Ishikawa (cell line): ENCODE measurements at regions not wholly inside any gene's neighbourhood (a gene's known extent, or its start where the extent isn't known, plus 50 kb on each side); places are given as distances from the start of the nearest gene placed in this dataset.

Experiments used
- CEBPB ChIP-seq: IDR thresholded peaks from 2 replicates; pipeline ENCODE4 v1.6.1; 2012
- CREB1 ChIP-seq: IDR thresholded peaks from 2 replicates; pipeline ENCODE4 v1.6.1; 2012; ENCODE audit warnings: low read depth
- EGR1 ChIP-seq: IDR thresholded peaks from 2 replicates; pipeline ENCODE4 v1.6.1; 2012
- EP300 ChIP-seq: IDR thresholded peaks from 2 replicates; pipeline ENCODE4 v1.6.1; 2012; ENCODE audit warnings: borderline replicate concordance
- FOXM1 ChIP-seq: IDR thresholded peaks from 2 replicates; pipeline ENCODE4 v1.6.1; 2012; ENCODE audit warnings: low read depth, borderline replicate concordance
- MAX ChIP-seq: IDR thresholded peaks from 2 replicates; pipeline ENCODE4 v1.6.1; 2012
- NFIC ChIP-seq: IDR thresholded peaks from 2 replicates; pipeline ENCODE4 v1.6.1; 2012
- RAD21 ChIP-seq: IDR thresholded peaks from 2 replicates; pipeline ENCODE4 v1.6.1; 2012; ENCODE audit warnings: low read depth
- REST ChIP-seq: IDR thresholded peaks from 2 replicates; pipeline ENCODE4 v1.6.1; 2012; ENCODE audit warnings: low read depth, mild to moderate bottlenecking
- TAF1 ChIP-seq: IDR thresholded peaks from 2 replicates; pipeline ENCODE4 v1.6.1; 2012; ENCODE audit warnings: low read depth, mild to moderate bottlenecking
- TCF12 ChIP-seq: IDR thresholded peaks from 2 replicates; pipeline ENCODE4 v1.6.1; 2012; ENCODE audit warnings: low read depth
- TEAD4 ChIP-seq: IDR thresholded peaks from 2 replicates; pipeline ENCODE4 v1.6.1; 2012
- USF1 ChIP-seq: IDR thresholded peaks from 2 replicates; pipeline ENCODE4 v1.6.1; 2012
- YY1 ChIP-seq: IDR thresholded peaks from 2 replicates; pipeline ENCODE4 v1.6.1; 2012; ENCODE audit warnings: low read depth
- ZBTB7A ChIP-seq: IDR thresholded peaks from 2 replicates; pipeline ENCODE4 v1.6.1; 2012; ENCODE audit warnings: low read depth

- TF ChIP-seq TAF1 (no peak), NFIC (0 out of 2 replicates have a peak, but pooled peaks have one; percentile 33), TEAD4 (no peak), ZBTB7A (no peak), RAD21 (no peak), USF1 (no peak), TCF12 (no peak), FOXM1 (0 out of 2 replicates have a peak, but pooled peaks have one; percentile 40), EP300 (peak; percentile 48; the same call in 1 of the 2 replicates), CEBPB (no peak), EGR1 (no peak), YY1 (peak; percentile 42; the same call in 1 of the 2 replicates), REST (no peak), CREB1 (no peak)
Observed at GRCh38 chr4:81647388-81647787, 175.7 kb upstream of the RASGEF1B start.

- TF ChIP-seq YY1 (no peak), TCF12 (no peak), EP300 (no peak), USF1 (no peak), NFIC (no peak), CEBPB (no peak), REST (no peak), RAD21 (no peak), CREB1 (no peak), ZBTB7A (no peak)
Observed at GRCh38 chr4:81642543-81642942, 170.8 kb upstream of the RASGEF1B start.

GRCh38 chr4:81639248-81639647 lies 167.5 kb upstream of the RASGEF1B start:
- no peak for TF ChIP-seq REST
- TF ChIP-seq MAX = no peak
- TF ChIP-seq NFIC = no peak
- no peak for TF ChIP-seq USF1
- TF ChIP-seq FOXM1 = no peak
- no peak for TF ChIP-seq CEBPB

GRCh38 chr4:81638698-81639097 lies 167.0 kb upstream of the RASGEF1B start:
- TF ChIP-seq FOXM1 = no peak
- TF ChIP-seq CREB1 = no peak
- TF ChIP-seq TAF1 = no peak
- TF ChIP-seq EP300 = no peak
- no peak for TF ChIP-seq CEBPB

GRCh38 chr4:81635739-81636138 lies 164.0 kb upstream of the RASGEF1B start:
- TF ChIP-seq TAF1 (no peak), USF1 (peak; percentile 90), MAX (peak; percentile 69)
